ENCODE measurements at regions not wholly inside any gene's neighbourhood (a gene's known extent, or its start where the extent isn't known, plus 50 kb on each side); places are given as distances from the start of the nearest gene placed in this dataset.

GRCh38 chr22:48548391-48548790 is 1279.3 kb downstream of the BRD1 start:
- intact Hi-C loops (cut with micrococcal nuclease) = no loop called here
- H3K4me3 Mint-ChIP-seq = no peak overlapping the region
- H3K4me1 Mint-ChIP-seq (ENCODE audit: low read depth) = no peaks in the 10 kb centered on the region
- no peaks in the 10 kb centered on the region for H3K9me3 Mint-ChIP-seq
- no peak overlapping the region for H3K27ac Mint-ChIP-seq
- H3K36me3 Mint-ChIP-seq (ENCODE audit: low read depth) = no peaks in the 10 kb centered on the region
- CTCF ChIA-PET = no interaction called here
- no peak for DNase-seq
- H3K27me3 Mint-ChIP-seq (ENCODE audit: low read depth) = no peaks in the 10 kb centered on the region

- Mint-ChIP-seq H3K27me3 (ENCODE audit: low read depth) (no peaks in the 10 kb centered on the region), H3K9me3 (no peaks in the 10 kb centered on the region), H3K4me1 (ENCODE audit: low read depth) (no peaks in the 10 kb centered on the region), H3K4me3 (no peak overlapping the region), H3K27ac (no peak overlapping the region), H3K36me3 (ENCODE audit: low read depth) (no peaks in the 10 kb centered on the region)
- no peak for DNase-seq
- intact Hi-C loops (cut with micrococcal nuclease) = no loop called here
- CTCF ChIA-PET = no interaction called here
Observed at GRCh38 chr22:48547971-48548370, 1279.7 kb downstream of the BRD1 start.

GRCh38 chr22:48546653-48547424 is 1280.8 kb downstream of the BRD1 start:
- CTCF ChIA-PET = no interaction called here
- Mint-ChIP-seq H3K27ac (no peak overlapping the region), H3K4me1 (ENCODE audit: low read depth) (no peaks in the 10 kb centered on the region), H3K36me3 (ENCODE audit: low read depth) (no peaks in the 10 kb centered on the region), H3K27me3 (ENCODE audit: low read depth) (no peaks in the 10 kb centered on the region), H3K4me3 (no peak overlapping the region), H3K9me3 (no peaks in the 10 kb centered on the region)
- no peak for DNase-seq
- intact Hi-C loops (cut with micrococcal nuclease) = no loop called here

- CTCF ChIA-PET = no interaction called here
Observed at GRCh38 chr22:48545987-48546386, 1281.7 kb downstream of the BRD1 start.

GRCh38 chr22:48541401-48542098 is 1286.1 kb downstream of the BRD1 start:
- CTCF ChIA-PET = no interaction called here
- no peaks in the 10 kb centered on the region for H3K27me3 Mint-ChIP-seq (ENCODE audit: low read depth)

More at GRCh38 chr22:48545987-48546386, 1281.7 kb downstream of the BRD1 start:
- H3K9me3 Mint-ChIP-seq = no peaks in the 10 kb centered on the region
- H3K4me3 Mint-ChIP-seq = no peak overlapping the region
- intact Hi-C loops (cut with micrococcal nuclease) = no loop called here
- no peak for DNase-seq
- H3K4me1 Mint-ChIP-seq (ENCODE audit: low read depth) = no peaks in the 10 kb centered on the region
- no peaks in the 10 kb centered on the region for H3K36me3 Mint-ChIP-seq (ENCODE audit: low read depth)
- no peak overlapping the region for H3K27ac Mint-ChIP-seq
- H3K27me3 Mint-ChIP-seq (ENCODE audit: low read depth) = no peaks in the 10 kb centered on the region

GRCh38 chr22:48539261-48539660 is 1288.4 kb downstream of the BRD1 start:
- H3K27ac Mint-ChIP-seq = no peak overlapping the region
- no peak overlapping the region for H3K4me3 Mint-ChIP-seq

More at GRCh38 chr22:48541401-48542098, 1286.1 kb downstream of the BRD1 start:
- DNase-seq = no peak
- Mint-ChIP-seq H3K4me3 (no peak overlapping the region), H3K27ac (no peak overlapping the region), H3K9me3 (no peaks in the 10 kb centered on the region), H3K36me3 (ENCODE audit: low read depth) (no peaks in the 10 kb centered on the region), H3K4me1 (ENCODE audit: low read depth) (no peaks in the 10 kb centered on the region)
- intact Hi-C loops (cut with micrococcal nuclease) = no loop called here

GRCh38 chr22:48538291-48538820 is 1289.3 kb downstream of the BRD1 start:
- intact Hi-C loops (cut with micrococcal nuclease) = no loop called here
- H3K27me3 Mint-ChIP-seq (ENCODE audit: low read depth) = no peaks in the 10 kb centered on the region

More at GRCh38 chr22:48539261-48539660, 1288.4 kb downstream of the BRD1 start:
- no peaks in the 10 kb centered on the region for H3K4me1 Mint-ChIP-seq (ENCODE audit: low read depth)
- CTCF ChIA-PET = no interaction called here
- DNase-seq = no peak
- intact Hi-C loops (cut with micrococcal nuclease) = no loop called here
- no peaks in the 10 kb centered on the region for H3K27me3 Mint-ChIP-seq (ENCODE audit: low read depth)
- no peaks in the 10 kb centered on the region for H3K36me3 Mint-ChIP-seq (ENCODE audit: low read depth)
- no peaks in the 10 kb centered on the region for H3K9me3 Mint-ChIP-seq

GRCh38 chr22:48537343-48537680 is 1290.4 kb downstream of the BRD1 start:
- no peak for DNase-seq
- Mint-ChIP-seq H3K27me3 (ENCODE audit: low read depth) (no peaks in the 10 kb centered on the region), H3K36me3 (ENCODE audit: low read depth) (no peaks in the 10 kb centered on the region), H3K27ac (no peak overlapping the region), H3K9me3 (no peaks in the 10 kb centered on the region), H3K4me1 (ENCODE audit: low read depth) (no peaks in the 10 kb centered on the region), H3K4me3 (no peak overlapping the region)
- CTCF ChIA-PET = no interaction called here
- intact Hi-C loops (cut with micrococcal nuclease) = no loop called here

More at GRCh38 chr22:48538291-48538820, 1289.3 kb downstream of the BRD1 start:
- Mint-ChIP-seq H3K9me3 (no peaks in the 10 kb centered on the region), H3K4me3 (no peak overlapping the region), H3K36me3 (ENCODE audit: low read depth) (no peaks in the 10 kb centered on the region), H3K4me1 (ENCODE audit: low read depth) (no peaks in the 10 kb centered on the region), H3K27ac (no peak overlapping the region)
- CTCF ChIA-PET = no interaction called here
- no peak for DNase-seq

- H3K36me3 Mint-ChIP-seq (ENCODE audit: low read depth) = no peaks in the 10 kb centered on the region
Observed at GRCh38 chr22:48536541-48537342, 1290.9 kb downstream of the BRD1 start.

GRCh38 chr22:48535868-48536540 is 1291.7 kb downstream of the BRD1 start:
- Mint-ChIP-seq H3K27me3 (ENCODE audit: low read depth) (no peaks in the 10 kb centered on the region), H3K27ac (no peak overlapping the region), H3K36me3 (ENCODE audit: low read depth) (no peaks in the 10 kb centered on the region), H3K9me3 (no peaks in the 10 kb centered on the region), H3K4me3 (no peak overlapping the region), H3K4me1 (ENCODE audit: low read depth) (no peaks in the 10 kb centered on the region)
- CTCF ChIA-PET = no interaction called here
- intact Hi-C loops (cut with micrococcal nuclease) = no loop called here
- DNase-seq = no peak

More at GRCh38 chr22:48536541-48537342, 1290.9 kb downstream of the BRD1 start:
- no peak overlapping the region for H3K4me3 Mint-ChIP-seq
- no peaks in the 10 kb centered on the region for H3K4me1 Mint-ChIP-seq (ENCODE audit: low read depth)
- CTCF ChIA-PET = no interaction called here
- H3K27ac Mint-ChIP-seq = no peak overlapping the region
- no peaks in the 10 kb centered on the region for H3K9me3 Mint-ChIP-seq
- DNase-seq = no peak
- no peaks in the 10 kb centered on the region for H3K27me3 Mint-ChIP-seq (ENCODE audit: low read depth)
- intact Hi-C loops (cut with micrococcal nuclease) = no loop called here

- H3K27me3 Mint-ChIP-seq (ENCODE audit: low read depth) = no peaks in the 10 kb centered on the region
- no peak overlapping the region for H3K27ac Mint-ChIP-seq
- no peak overlapping the region for H3K4me3 Mint-ChIP-seq
- no peaks in the 10 kb centered on the region for H3K9me3 Mint-ChIP-seq
- no peak for DNase-seq
- H3K4me1 Mint-ChIP-seq (ENCODE audit: low read depth) = no peaks in the 10 kb centered on the region
- CTCF ChIA-PET = no interaction called here
- no peaks in the 10 kb centered on the region for H3K36me3 Mint-ChIP-seq (ENCODE audit: low read depth)
- intact Hi-C loops (cut with micrococcal nuclease) = no loop called here
Observed at GRCh38 chr22:48534395-48534958, 1293.2 kb downstream of the BRD1 start.

- H3K4me1 Mint-ChIP-seq (ENCODE audit: low read depth) = no peaks in the 10 kb centered on the region
- no peaks in the 10 kb centered on the region for H3K36me3 Mint-ChIP-seq (ENCODE audit: low read depth)
- intact Hi-C loops (cut with micrococcal nuclease) = no loop called here
Observed at GRCh38 chr22:48532986-48533385, 1294.7 kb downstream of the BRD1 start.

More at GRCh38 chr22:48532986-48533385, 1294.7 kb downstream of the BRD1 start:
- Mint-ChIP-seq H3K27me3 (ENCODE audit: low read depth) (no peaks in the 10 kb centered on the region), H3K27ac (no peak overlapping the region), H3K4me3 (no peak overlapping the region), H3K9me3 (no peaks in the 10 kb centered on the region)
- no peak for DNase-seq
- CTCF ChIA-PET = interaction anchor here (0.7 kb wide), 1 partner anchor 98 kb away, joined by 4 read pairs; no protein-coding TSS in a partner anchor

All from activated naive CD4-positive, alpha-beta T cell treated with anti-CD3 and anti-CD28 coated beads for 36 hours (primary cell).